ENCODE measurements at regions not wholly inside any gene's neighbourhood (a gene's known extent, or its start where the extent isn't known, plus 50 kb on each side); places are given as distances from the start of the nearest gene placed in this dataset.
"Not testable (repeated sequence)": the region's sequence is repeated elsewhere in the genome, so short reads cannot be mapped to it uniquely, and the experiment has no call there.

- DNase-seq = no peak
These were observed 451.6 kb downstream of the SOX11 start for GRCh38 chr2:6143812-6144211.

GRCh38 chr2:6147215-6147614 is 455.0 kb downstream of the SOX11 start:
- not testable (repeated sequence) for DNase-seq

- no peak for DNase-seq
These were observed 456.7 kb downstream of the SOX11 start for GRCh38 chr2:6148882-6149281.

- no peak for DNase-seq
These were observed 467.4 kb downstream of the SOX11 start for GRCh38 chr2:6159606-6160005.

- DNase-seq = no peak
These were observed 471.7 kb downstream of the SOX11 start for GRCh38 chr2:6163932-6164331.

GRCh38 chr2:6164986-6165747 is 473.0 kb downstream of the SOX11 start:
- peak; percentile 90 for DNase-seq

- DNase-seq = no peak
These were observed 475.5 kb downstream of the SOX11 start for GRCh38 chr2:6167592-6168138.

- peak; percentile 95 for DNase-seq
These were observed 476.3 kb downstream of the SOX11 start for GRCh38 chr2:6168485-6168884.

- DNase-seq = no peak
These were observed 479.1 kb downstream of the SOX11 start for GRCh38 chr2:6171294-6171693.

GRCh38 chr2:6177811-6178210 is 485.6 kb downstream of the SOX11 start:
- DNase-seq = no peak

- DNase-seq = peak; percentile 61
These were observed 489.3 kb downstream of the SOX11 start for GRCh38 chr2:6181525-6181924.

GRCh38 chr2:6181926-6182325 is 489.7 kb downstream of the SOX11 start:
- DNase-seq = peak; percentile 39

GRCh38 chr2:6183226-6183625 is 491.0 kb downstream of the SOX11 start:
- DNase-seq = peak; percentile 93

- no peak for DNase-seq
These were observed 492.5 kb downstream of the SOX11 start for GRCh38 chr2:6184532-6185292.

- no peak for DNase-seq
These were observed 494.4 kb downstream of the SOX11 start for GRCh38 chr2:6186332-6187151.

- no peak for DNase-seq
These were observed 504.3 kb downstream of the SOX11 start for GRCh38 chr2:6196449-6196848.

GRCh38 chr2:6198370-6198919 is 506.3 kb downstream of the SOX11 start:
- not testable (repeated sequence) for DNase-seq

- DNase-seq = no peak
These were observed 510.6 kb downstream of the SOX11 start for GRCh38 chr2:6202756-6203155.

GRCh38 chr2:6203291-6203959 is 511.2 kb downstream of the SOX11 start:
- DNase-seq = no peak

- DNase-seq = no peak
These were observed 514.7 kb downstream of the SOX11 start for GRCh38 chr2:6206882-6207281.

GRCh38 chr2:6211236-6211635 is 519.1 kb downstream of the SOX11 start:
- DNase-seq = no peak

- no peak for DNase-seq
These were observed 520.3 kb downstream of the SOX11 start for GRCh38 chr2:6212491-6212890.

Data from hematopoietic multipotent progenitor cell treated with erythropoietin and hydrocortisone succinate and interleukin-3 and kit ligand, for 4 days (in vitro differentiated cells).